Thoracic aorta (tissue), 2 donors: ENCODE measurements at regions not wholly inside any gene's neighbourhood (a gene's known extent, or its start where the extent isn't known, plus 50 kb on each side); places are given as distances from the start of the nearest gene placed in this dataset.

Source experiments
- ATAC-seq: fragments of 150-250 bp; one replicate; pipeline ENCODE4 v1.8.0; 2017; ENCODE audit warnings: low read depth; ENCODE audit not compliant: insufficient number of reproducible peaks, low FRiP score
- DNase-seq: peaks from one replicate; pipeline ENCODE4 v3.0.0-alpha.2; 2020; ENCODE audit warnings: low spot score
- H3K27ac ChIP-seq, 2 donors: fragments of 200-600 bp; sonication (generic); 1 replicate in 1 of 2; 2 replicates in 1 of 2; pipeline ENCODE4 v1.5.1; 2016; ENCODE audit warnings: mild to moderate bottlenecking in 2 of 2, moderate library complexity in 2 of 2
- H3K27me3 ChIP-seq: fragments of 200-600 bp; sonication (generic); replicated peaks from 2 replicates; pipeline ENCODE4 v1.6.0; 2016; ENCODE audit warnings: mild to moderate bottlenecking; ENCODE audit not compliant: insufficient read depth
- H3K36me3 ChIP-seq: fragments of 200-600 bp; sonication (generic); one replicate; pipeline ENCODE4 v1.5.1; 2016
- H3K4me1 ChIP-seq, 2 donors: fragments of 200-600 bp; sonication (generic); 1 replicate in 1 of 2; 2 replicates in 1 of 2; pipeline versions ENCODE4 v1.5.1 to v1.6.0; 2016; ENCODE audit warnings: low read depth in 2 of 2, mild to moderate bottlenecking in 1 of 2; ENCODE audit not compliant: control insufficient read depth in 1 of 2
- H3K4me3 ChIP-seq: fragments of 200-600 bp; sonication (generic); 2 replicates; pipeline ENCODE4 v1.5.1; 2016; ENCODE audit warnings: mild to moderate bottlenecking
- H3K9me3 ChIP-seq: fragments of 200-600 bp; sonication (generic); 2 replicates; pipeline ENCODE4 v1.5.1; 2016
- TF ChIP-seq, protein P1 (sequence below): fragments of 200-600 bp; sonication (generic); IDR thresholded peaks from one replicate; pipeline ENCODE4 v1.5.1; 2019; ENCODE audit warnings: antibody characterized with exemption

DNA sequence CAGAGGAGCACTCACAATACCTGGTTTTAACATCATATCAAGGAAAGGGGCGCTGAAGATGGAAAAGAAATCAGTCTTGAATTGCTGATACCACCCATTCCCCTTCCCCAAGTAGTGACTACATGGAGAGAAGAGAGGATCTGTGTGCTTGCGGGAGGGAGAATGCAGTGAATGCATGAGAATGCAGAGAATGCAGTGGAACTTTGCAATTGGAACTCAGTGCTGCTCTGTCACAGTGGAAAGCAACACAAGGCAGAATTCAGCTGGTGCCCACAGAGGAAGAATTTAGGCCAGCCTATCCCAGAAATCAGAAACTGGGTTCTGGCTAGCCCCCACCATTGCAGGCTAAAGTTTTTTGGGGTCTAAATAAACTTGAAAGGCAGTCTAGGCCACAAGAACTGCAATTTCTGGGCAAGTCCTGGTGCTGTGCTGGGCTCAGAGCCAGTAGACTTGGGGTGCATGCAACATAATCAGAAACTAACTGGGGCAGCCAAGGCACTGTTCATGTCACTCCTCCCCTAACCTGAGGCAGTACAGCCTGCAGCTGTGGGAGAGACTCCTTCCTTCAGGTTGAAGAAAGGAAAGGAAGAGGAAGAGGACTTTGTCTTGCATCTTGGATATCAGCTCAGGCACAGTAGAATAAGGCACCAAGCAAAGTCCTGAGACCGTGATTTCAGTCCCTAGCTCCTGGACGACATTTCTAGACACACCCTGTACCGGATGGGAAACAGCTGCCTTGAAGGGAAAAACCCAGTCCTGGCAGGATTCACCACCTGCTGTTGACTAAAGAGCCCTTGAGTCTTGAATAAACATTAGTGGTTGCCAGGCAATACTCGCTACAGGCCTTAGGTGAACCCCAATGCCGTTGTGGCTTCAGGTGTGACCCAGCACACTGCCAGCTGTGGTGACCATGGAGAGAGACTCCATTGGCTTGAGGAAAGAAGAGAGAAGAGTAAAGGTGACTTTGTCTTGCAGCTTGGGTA lies 329.3 kb downstream of the TBL1XR1 start:
- H3K27ac ChIP-seq = no peak overlapping the region
- H3K4me3 ChIP-seq = no peak overlapping the region
- DNase-seq (no peak), ATAC-seq (no peak)
- TF ChIP-seq, protein P1, sequence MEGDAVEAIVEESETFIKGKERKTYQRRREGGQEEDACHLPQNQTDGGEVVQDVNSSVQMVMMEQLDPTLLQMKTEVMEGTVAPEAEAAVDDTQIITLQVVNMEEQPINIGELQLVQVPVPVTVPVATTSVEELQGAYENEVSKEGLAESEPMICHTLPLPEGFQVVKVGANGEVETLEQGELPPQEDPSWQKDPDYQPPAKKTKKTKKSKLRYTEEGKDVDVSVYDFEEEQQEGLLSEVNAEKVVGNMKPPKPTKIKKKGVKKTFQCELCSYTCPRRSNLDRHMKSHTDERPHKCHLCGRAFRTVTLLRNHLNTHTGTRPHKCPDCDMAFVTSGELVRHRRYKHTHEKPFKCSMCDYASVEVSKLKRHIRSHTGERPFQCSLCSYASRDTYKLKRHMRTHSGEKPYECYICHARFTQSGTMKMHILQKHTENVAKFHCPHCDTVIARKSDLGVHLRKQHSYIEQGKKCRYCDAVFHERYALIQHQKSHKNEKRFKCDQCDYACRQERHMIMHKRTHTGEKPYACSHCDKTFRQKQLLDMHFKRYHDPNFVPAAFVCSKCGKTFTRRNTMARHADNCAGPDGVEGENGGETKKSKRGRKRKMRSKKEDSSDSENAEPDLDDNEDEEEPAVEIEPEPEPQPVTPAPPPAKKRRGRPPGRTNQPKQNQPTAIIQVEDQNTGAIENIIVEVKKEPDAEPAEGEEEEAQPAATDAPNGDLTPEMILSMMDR = no peak
- H3K27me3 ChIP-seq = no peaks in the 10 kb centered on the region
- H3K4me1 ChIP-seq = peaks cover 0 to 7% of the 10 kb centered on the region in 2 donors
- H3K9me3 ChIP-seq = no peaks in the 10 kb centered on the region
- no peaks in the 10 kb centered on the region for H3K36me3 ChIP-seq

DNA sequence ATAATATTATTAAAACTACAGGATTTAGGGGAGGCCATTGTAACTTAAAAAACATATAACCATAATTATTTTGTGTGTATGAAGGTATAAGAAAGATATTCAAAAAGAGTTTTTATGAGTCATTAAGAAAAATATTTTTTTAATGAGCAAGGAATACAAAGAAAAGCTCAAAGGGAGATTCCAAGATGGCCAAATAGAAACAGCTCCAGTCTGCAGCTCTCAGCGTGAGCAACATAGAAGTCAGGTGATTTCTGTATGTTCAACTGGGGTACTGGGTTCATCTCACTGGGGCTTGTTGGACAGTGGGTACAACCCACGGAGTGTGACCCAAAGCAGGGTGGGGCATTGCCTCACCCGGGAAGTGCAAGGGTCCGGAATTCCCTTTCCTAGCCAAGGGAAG lies 336.1 kb downstream of the TBL1XR1 start:
- TF ChIP-seq, protein P1 = no peak
- no peaks in the 10 kb centered on the region for H3K9me3 ChIP-seq
- H3K4me1 ChIP-seq = no peaks in the 10 kb centered on the region
- H3K4me3 ChIP-seq = no peak overlapping the region
- DNase-seq (no peak), ATAC-seq (no peak)
- no peaks in the 10 kb centered on the region for H3K36me3 ChIP-seq
- H3K27me3 ChIP-seq = no peaks in the 10 kb centered on the region
- H3K27ac ChIP-seq = no peak overlapping the region

DNA sequence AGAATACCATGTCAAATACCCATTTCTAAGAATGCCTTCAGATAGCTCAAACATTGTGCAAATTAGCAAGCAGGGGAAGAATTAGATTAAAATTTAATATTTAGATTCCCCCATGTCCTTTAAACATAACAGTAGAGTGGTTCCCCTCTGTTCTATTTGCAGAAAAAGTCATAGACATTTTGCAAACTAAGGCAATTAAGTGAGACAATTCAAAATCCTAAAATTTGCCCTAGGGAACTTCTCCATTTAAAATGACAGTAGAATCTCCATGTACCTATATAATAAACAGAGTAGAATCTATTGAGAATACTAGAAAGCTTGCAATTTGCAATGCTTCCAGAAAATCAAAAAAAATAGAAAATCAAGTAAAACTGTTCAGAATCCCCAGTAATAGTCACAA lies 340.6 kb downstream of the TBL1XR1 start:
- TF ChIP-seq, protein P1 = no peak
- no peak for ATAC-seq

DNA sequence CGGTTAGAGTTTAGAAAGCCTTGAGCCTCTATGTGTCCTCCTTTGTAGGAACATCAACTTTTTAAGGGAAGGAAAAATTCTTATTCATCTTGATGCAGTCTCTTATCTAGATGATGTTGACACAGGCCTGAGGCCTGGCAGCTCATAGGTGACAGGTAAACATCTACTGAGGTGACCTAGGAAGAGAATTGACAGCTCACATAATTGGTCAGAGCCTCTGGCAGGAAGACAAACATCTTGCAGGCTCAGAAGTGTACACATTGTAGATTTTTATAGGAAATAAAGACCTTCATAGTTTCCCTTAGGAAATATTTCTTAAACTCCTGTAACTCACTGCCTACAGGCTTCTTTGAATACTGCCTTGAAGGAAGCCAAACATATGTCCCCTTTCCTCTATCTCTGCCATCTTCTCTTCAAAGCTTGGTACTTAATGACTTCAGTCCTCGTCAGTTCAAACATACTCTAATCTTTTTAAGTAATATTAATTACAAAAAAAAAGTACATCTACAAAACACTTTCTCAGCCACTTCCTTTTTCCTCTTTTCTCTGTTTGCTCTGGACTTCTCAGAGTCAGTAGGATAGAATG lies 341.3 kb downstream of the TBL1XR1 start:
- Histone ChIP-seq H3K4me3 (no peak overlapping the region), H3K4me1 (peaks cover 0 to 8% of the 10 kb centered on the region in 2 donors), H3K27me3 (no peaks in the 10 kb centered on the region), H3K9me3 (no peaks in the 10 kb centered on the region), H3K27ac (no peak overlapping the region), H3K36me3 (no peaks in the 10 kb centered on the region)
- no peak for ATAC-seq
- no peak for DNase-seq
- TF ChIP-seq, protein P1 = no peak

More for the DNA sequence above, 340.6 kb downstream of the TBL1XR1 start:
- Histone ChIP-seq H3K27ac (no peak overlapping the region), H3K36me3 (no peaks in the 10 kb centered on the region), H3K27me3 (no peaks in the 10 kb centered on the region), H3K4me3 (no peak overlapping the region), H3K9me3 (no peaks in the 10 kb centered on the region), H3K4me1 (peaks cover 0 to 8% of the 10 kb centered on the region in 2 donors)
- no peak for DNase-seq

DNA sequence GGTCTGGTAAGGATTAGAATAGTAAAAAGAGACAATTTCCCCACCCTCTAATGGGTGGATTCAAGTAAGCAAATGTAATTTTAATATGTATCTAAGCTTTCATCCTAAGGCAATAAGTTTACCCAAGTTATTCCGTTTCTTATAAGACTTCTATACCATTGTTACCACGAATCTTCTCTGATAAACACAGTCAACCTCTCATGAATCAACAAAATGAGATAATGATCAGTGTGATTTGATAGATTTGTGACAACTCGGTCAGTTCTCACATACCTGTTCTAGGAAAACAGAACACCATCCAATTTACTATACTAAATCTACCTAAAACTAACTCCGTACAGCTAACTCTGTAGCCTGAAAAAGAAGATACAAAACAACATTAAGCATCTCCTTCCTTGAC lies 342.1 kb downstream of the TBL1XR1 start:
- Histone ChIP-seq H3K4me1 (peaks cover 0 to 8% of the 10 kb centered on the region in 2 donors), H3K4me3 (no peak overlapping the region), H3K27me3 (no peaks in the 10 kb centered on the region), H3K36me3 (no peaks in the 10 kb centered on the region), H3K27ac (no peak overlapping the region), H3K9me3 (no peaks in the 10 kb centered on the region)
- TF ChIP-seq, protein P1 = no peak
- ATAC-seq = no peak
- DNase-seq = no peak
